Karpas-422 (cell line): ENCODE measurements at regions not wholly inside any gene's neighbourhood (a gene's known extent, or its start where the extent isn't known, plus 50 kb on each side); places are given as distances from the start of the nearest gene placed in this dataset.

Source experiments
- DNase-seq: peaks from one replicate; pipeline ENCODE4 v3.0.0-alpha.2; 2015
- H2AFZ ChIP-seq: fragments of 200-600 bp; sonication (generic); 2 replicates; pipeline ENCODE4 v1.6.1; 2014; ENCODE audit warnings: antibody characterized with exemption, low read length, mixed read lengths
- H3K27ac ChIP-seq: fragments of 200-600 bp; sonication (generic); 2 replicates; pipeline ENCODE4 v1.5.1; 2014; ENCODE audit warnings: mild to moderate bottlenecking, low read length, moderate library complexity
- H3K27me3 ChIP-seq: fragments of 200-600 bp; sonication (generic); 2 replicates; pipeline ENCODE4 v1.6.1; 2014; ENCODE audit warnings: low read length, mixed read lengths
- H3K36me3 ChIP-seq: fragments of 200-600 bp; sonication (generic); 2 replicates; pipeline ENCODE4 v1.6.1; 2014; ENCODE audit warnings: low read length, mixed read lengths; ENCODE audit not compliant: insufficient read depth
- H3K4me1 ChIP-seq: fragments of 200-600 bp; sonication (generic); 2 replicates; pipeline ENCODE4 v1.6.1; 2014; ENCODE audit warnings: mild to moderate bottlenecking, low read length, mixed read lengths
- H3K4me2 ChIP-seq: fragments of 200-600 bp; sonication (generic); 2 replicates; pipeline ENCODE4 v1.6.1; 2014; ENCODE audit warnings: low read length, low read depth, mild to moderate bottlenecking; ENCODE audit not compliant: poor library complexity, severe bottlenecking
- H3K4me3 ChIP-seq: fragments of 200-600 bp; sonication (generic); 2 replicates; pipeline ENCODE4 v1.5.1; 2014; ENCODE audit warnings: mild to moderate bottlenecking, antibody characterized with exemption, low read length, mixed read lengths
- H3K79me2 ChIP-seq: fragments of 200-600 bp; sonication (generic); 2 replicates; pipeline ENCODE4 v1.6.1; 2014; ENCODE audit warnings: mild to moderate bottlenecking, low read length, mixed read lengths
- H3K9ac ChIP-seq: fragments of 200-600 bp; sonication (generic); 2 replicates; pipeline ENCODE4 v1.6.0; 2014; ENCODE audit warnings: low read length
- H3K9me2 ChIP-seq: fragments of 200-600 bp; sonication (generic), shearing (Covaris generic); replicated peaks from 2 replicates; pipeline ENCODE4 v1.6.0; 2014; ENCODE audit warnings: mild to moderate bottlenecking, low read length, moderate library complexity; ENCODE audit not compliant: insufficient read depth
- H3K9me3 ChIP-seq: fragments of 300-700, 200-600 bp; sonication (generic); 2 replicates; pipeline ENCODE4 v1.6.1; 2014; ENCODE audit warnings: low read length, mixed read lengths
- H4K20me1 ChIP-seq: fragments of 200-600 bp; sonication (generic); 2 replicates; pipeline ENCODE4 v1.6.1; 2014; ENCODE audit warnings: mild to moderate bottlenecking, antibody characterized with exemption, low read length, low read depth; ENCODE audit not compliant: insufficient read depth

DNA sequence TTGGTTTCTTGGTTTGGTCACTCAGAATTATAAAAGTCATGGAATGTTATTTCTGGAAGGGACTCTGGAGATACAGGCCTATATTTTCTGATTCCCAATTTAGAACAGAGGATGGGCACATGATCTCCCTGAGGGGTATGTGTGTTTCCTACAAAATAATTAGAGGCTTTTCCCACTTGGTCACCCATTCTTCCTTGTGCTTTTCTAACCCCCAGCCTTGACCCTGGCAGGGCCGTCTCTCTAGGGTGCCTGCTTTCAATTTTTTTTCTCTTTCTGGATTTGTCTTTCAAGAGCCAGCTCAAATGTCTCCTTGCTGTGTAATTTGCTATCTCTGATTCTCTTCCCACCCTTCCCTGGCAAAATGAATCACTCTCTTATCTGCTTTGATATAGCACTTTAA is 131.9 kb downstream of the HLX start:
- no peaks in the 10 kb centered on the region for H3K79me2 ChIP-seq
- no peaks in the 10 kb centered on the region for H3K27me3 ChIP-seq
- H3K4me1 ChIP-seq = no peaks in the 10 kb centered on the region
- no peaks in the 10 kb centered on the region for H3K36me3 ChIP-seq
- DNase-seq = no peak
- H3K9ac ChIP-seq = no peak overlapping the region
- H4K20me1 ChIP-seq = no peaks in the 10 kb centered on the region
- H2AFZ ChIP-seq = no peak overlapping the region
- no peak overlapping the region for H3K27ac ChIP-seq
- H3K9me3 ChIP-seq = no peaks in the 10 kb centered on the region
- H3K4me2 ChIP-seq = no peak overlapping the region
- H3K4me3 ChIP-seq = no peak overlapping the region
- H3K9me2 ChIP-seq = no peaks in the 10 kb centered on the region

GRCh38 chr1:221012120-221012519 is 132.9 kb downstream of the HLX start:
- Histone ChIP-seq H3K27me3 (no peaks in the 10 kb centered on the region), H4K20me1 (no peaks in the 10 kb centered on the region), H2AFZ (no peak overlapping the region), H3K27ac (no peak overlapping the region), H3K79me2 (no peaks in the 10 kb centered on the region), H3K9ac (no peak overlapping the region), H3K9me3 (no peaks in the 10 kb centered on the region), H3K36me3 (no peaks in the 10 kb centered on the region), H3K9me2 (no peaks in the 10 kb centered on the region), H3K4me1 (no peaks in the 10 kb centered on the region), H3K4me3 (no peak overlapping the region), H3K4me2 (no peak overlapping the region)
- no peak for DNase-seq

- H3K36me3 ChIP-seq = no peaks in the 10 kb centered on the region
These were observed 134.7 kb downstream of the HLX start for GRCh38 chr1:221013691-221014660.

DNA sequence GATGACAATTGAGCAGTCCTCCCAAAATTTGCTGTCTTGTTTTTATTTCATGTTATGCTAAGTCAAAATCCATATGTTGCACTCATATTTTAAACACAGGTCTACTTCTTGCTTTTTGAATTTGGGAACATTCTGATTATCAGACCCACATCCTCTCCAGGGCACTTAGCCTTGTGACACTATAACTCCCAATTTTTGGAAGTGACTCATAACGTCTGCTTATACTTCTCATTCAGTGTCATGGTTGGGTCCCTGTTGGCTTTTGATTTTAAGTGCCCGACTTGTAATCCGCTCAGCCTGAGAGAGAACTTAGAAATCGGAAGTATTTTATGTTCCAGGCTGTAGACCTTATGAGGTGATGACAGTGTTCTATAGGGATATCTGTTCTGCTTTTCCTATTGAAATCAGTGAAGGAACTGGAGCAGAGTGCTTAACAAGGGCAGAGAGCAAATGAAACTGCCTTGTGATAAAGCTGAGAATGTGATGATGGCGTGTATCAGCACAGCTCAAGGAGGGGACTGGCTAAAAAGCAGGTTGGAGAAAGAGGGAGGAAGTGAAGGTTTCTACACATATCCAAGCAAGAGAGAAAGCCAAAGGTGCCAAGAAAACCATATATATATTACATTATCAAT is 136.0 kb downstream of the HLX start:
- H3K27ac ChIP-seq = no peak overlapping the region
- no peaks in the 10 kb centered on the region for H3K36me3 ChIP-seq
- no peak for DNase-seq
- H3K4me2 ChIP-seq = no peak overlapping the region
- H3K9me2 ChIP-seq = no peaks in the 10 kb centered on the region
- no peaks in the 10 kb centered on the region for H3K4me1 ChIP-seq
- no peak overlapping the region for H3K9ac ChIP-seq
- H3K27me3 ChIP-seq = no peaks in the 10 kb centered on the region
- no peaks in the 10 kb centered on the region for H4K20me1 ChIP-seq
- H3K79me2 ChIP-seq = no peaks in the 10 kb centered on the region
- no peaks in the 10 kb centered on the region for H3K9me3 ChIP-seq
- no peak overlapping the region for H3K4me3 ChIP-seq
- no peak overlapping the region for H2AFZ ChIP-seq

More at GRCh38 chr1:221013691-221014660, 134.7 kb downstream of the HLX start:
- no peak overlapping the region for H3K9ac ChIP-seq
- H3K9me2 ChIP-seq = no peaks in the 10 kb centered on the region
- no peaks in the 10 kb centered on the region for H3K9me3 ChIP-seq
- no peaks in the 10 kb centered on the region for H3K79me2 ChIP-seq
- no peak overlapping the region for H3K4me2 ChIP-seq
- H3K27me3 ChIP-seq = no peaks in the 10 kb centered on the region
- H3K27ac ChIP-seq = no peak overlapping the region
- no peaks in the 10 kb centered on the region for H4K20me1 ChIP-seq
- H3K4me3 ChIP-seq = no peak overlapping the region
- H3K4me1 ChIP-seq = no peaks in the 10 kb centered on the region
- DNase-seq = no peak
- no peak overlapping the region for H2AFZ ChIP-seq

DNA sequence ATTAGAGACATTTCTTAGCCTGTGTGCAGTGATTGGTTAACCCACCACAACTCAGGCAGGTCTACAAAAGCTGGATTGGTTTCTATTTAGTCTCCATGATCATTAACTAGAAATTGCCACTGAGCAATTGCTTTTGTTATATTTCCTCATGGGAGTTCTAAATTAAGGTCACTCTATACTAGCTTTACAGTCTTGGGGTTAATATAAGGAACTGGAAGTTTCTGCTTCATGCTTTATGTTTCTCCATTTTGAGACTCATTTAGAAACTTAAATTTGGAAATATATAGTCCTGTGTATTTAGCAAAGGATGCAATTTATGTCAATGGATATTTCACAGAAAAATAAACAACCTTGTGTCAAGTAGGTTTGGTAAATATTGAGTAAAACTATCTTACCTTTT is 137.5 kb downstream of the HLX start:
- no peaks in the 10 kb centered on the region for H3K79me2 ChIP-seq
- no peak overlapping the region for H3K9ac ChIP-seq
- no peak overlapping the region for H2AFZ ChIP-seq
- H3K4me1 ChIP-seq = no peaks in the 10 kb centered on the region
- no peaks in the 10 kb centered on the region for H3K9me3 ChIP-seq
- H3K27me3 ChIP-seq = no peaks in the 10 kb centered on the region
- no peaks in the 10 kb centered on the region for H3K36me3 ChIP-seq
- H3K9me2 ChIP-seq = no peaks in the 10 kb centered on the region
- no peak overlapping the region for H3K4me2 ChIP-seq
- no peak for DNase-seq
- no peaks in the 10 kb centered on the region for H4K20me1 ChIP-seq
- no peak overlapping the region for H3K4me3 ChIP-seq
- no peak overlapping the region for H3K27ac ChIP-seq

DNA sequence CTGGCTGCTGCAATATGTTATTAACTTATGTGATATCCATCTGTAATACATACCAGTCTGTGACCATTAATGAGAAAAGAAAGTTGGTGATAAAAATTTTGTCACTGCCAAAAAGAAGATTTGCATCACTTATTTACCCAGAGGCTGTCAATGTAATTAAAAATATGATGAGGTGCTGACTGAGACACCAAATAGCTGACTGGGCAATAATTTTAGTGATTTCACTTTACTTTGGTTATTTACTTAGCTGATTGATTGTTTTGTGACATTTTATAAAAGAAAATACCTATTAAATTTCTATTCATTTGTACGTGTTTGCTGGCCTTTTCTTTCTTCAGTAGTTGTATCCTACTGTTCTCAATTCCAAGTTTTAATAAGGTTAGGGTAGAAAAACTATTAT is 139.2 kb downstream of the HLX start:
- no peaks in the 10 kb centered on the region for H3K36me3 ChIP-seq
- H4K20me1 ChIP-seq = no peaks in the 10 kb centered on the region
- H3K9ac ChIP-seq = no peak overlapping the region
- no peaks in the 10 kb centered on the region for H3K4me1 ChIP-seq
- H3K4me2 ChIP-seq = no peak overlapping the region
- H2AFZ ChIP-seq = no peak overlapping the region
- H3K9me3 ChIP-seq = no peaks in the 10 kb centered on the region
- H3K27me3 ChIP-seq = no peaks in the 10 kb centered on the region
- no peaks in the 10 kb centered on the region for H3K79me2 ChIP-seq
- H3K4me3 ChIP-seq = no peak overlapping the region
- H3K9me2 ChIP-seq = no peaks in the 10 kb centered on the region
- H3K27ac ChIP-seq = no peak overlapping the region
- no peak for DNase-seq

DNA sequence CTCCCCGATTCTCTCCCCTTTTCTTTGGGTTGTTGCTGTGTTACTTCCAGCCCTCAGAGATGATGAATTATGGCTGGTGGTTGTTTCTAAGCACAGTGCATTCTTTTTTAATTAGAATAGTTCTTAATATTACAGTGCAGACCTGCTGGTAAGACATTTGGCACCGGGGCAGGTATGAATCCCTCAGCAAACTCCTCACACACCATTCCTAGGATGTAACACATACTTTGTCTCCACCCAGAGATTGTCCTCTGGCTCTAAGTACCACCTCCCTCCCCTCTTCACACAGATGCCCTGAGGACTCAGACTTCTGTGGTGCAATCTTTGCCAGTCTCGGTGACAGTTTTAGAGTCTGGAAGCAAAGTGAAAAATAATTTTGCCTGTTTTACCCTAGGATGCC is 143.1 kb downstream of the HLX start:
- Histone ChIP-seq H3K36me3 (no peaks in the 10 kb centered on the region), H3K9me2 (no peaks in the 10 kb centered on the region), H3K9me3 (no peaks in the 10 kb centered on the region), H2AFZ (no peak overlapping the region), H3K27me3 (no peaks in the 10 kb centered on the region), H3K27ac (no peak overlapping the region), H4K20me1 (no peaks in the 10 kb centered on the region), H3K4me2 (no peak overlapping the region), H3K9ac (no peak overlapping the region), H3K79me2 (no peaks in the 10 kb centered on the region), H3K4me3 (no peak overlapping the region), H3K4me1 (no peaks in the 10 kb centered on the region)
- DNase-seq = no peak

GRCh38 chr1:221023482-221023881 is 144.2 kb downstream of the HLX start:
- Histone ChIP-seq H3K9me2 (no peaks in the 10 kb centered on the region), H3K4me1 (no peaks in the 10 kb centered on the region), H3K36me3 (no peaks in the 10 kb centered on the region), H3K4me3 (no peak overlapping the region), H2AFZ (no peak overlapping the region), H3K9ac (no peak overlapping the region), H3K4me2 (no peak overlapping the region), H3K27ac (no peak overlapping the region), H3K9me3 (no peaks in the 10 kb centered on the region), H4K20me1 (no peaks in the 10 kb centered on the region), H3K27me3 (no peaks in the 10 kb centered on the region), H3K79me2 (no peaks in the 10 kb centered on the region)
- no peak for DNase-seq
